ENCODE measurements at regions not wholly inside any gene's neighbourhood (a gene's known extent, or its start where the extent isn't known, plus 50 kb on each side); places are given as distances from the start of the nearest gene placed in this dataset.
A peak's percentile ranks its signal among the peaks of the same experiment; 100 is the strongest.

DNA sequence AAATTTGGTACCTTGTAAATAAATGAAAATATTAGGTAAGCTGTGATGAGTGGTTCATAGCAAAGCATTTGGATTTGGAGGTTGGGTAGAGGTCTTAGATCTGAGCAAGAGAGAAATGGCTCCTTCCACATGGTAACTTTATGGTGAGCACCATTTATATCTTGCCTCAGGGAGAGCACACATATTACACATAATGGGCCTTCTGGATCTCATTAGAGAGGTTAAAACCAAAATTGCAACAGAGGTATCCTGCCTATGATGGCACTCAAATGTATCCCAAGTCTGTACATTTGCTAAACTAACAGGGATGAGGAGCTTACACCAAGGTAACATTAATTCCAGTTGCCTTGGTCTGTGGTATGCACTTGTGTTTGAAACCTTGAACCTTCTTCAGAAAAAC, 87.1 kb upstream of the PUDP start:
- in situ Hi-C loops (cut with HindIII; ENCODE audit: low pct_unique_long_range_greater_than_20kb, low sequenced_read_pairs), result no loop called here
- DNase-seq (ENCODE audit: low read depth in 1 of 2, low spot score in 1 of 2), result no peak
- TF ChIP-seq JUND (IDR thresholded peaks at IDR 0.05; ENCODE audit: low read depth), result no peak

DNA sequence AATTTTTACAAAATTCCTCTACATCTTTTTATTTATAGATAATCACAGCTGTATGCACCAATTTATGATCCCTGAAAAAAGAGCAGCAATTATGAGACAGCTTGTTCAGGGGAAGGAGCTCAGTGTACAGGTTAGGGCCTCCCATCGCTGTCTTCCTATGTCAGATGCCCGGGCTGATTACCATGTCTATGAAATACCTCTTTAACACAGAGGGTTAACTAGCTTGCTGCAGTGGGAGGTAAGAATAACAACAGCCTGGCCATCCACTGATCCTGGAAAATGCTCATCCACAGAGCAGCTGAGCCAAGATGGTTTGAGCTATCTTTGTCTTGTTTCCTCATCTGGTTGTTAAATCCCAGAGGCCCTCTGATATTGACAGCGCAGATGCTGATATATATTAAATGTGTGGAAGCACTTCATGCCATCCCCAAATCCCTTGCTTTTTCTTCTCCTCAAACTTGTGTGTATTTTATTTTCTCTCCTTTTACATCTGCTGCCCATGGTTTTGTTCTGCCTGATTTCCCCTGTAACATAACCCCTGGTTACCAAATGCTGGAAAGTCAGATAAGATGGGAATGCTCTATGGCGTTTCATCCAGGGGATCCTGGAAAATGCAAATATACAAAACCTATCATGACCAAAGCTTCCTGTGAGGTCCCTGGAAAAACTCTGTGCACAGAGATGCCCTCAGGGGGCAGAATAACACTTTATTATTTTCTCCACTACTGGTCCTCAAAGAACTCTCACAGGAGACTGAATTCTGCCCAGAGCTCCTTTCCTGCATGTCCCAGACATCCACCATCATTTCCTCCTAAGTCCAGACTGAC, 85.8 kb upstream of the PUDP start:
- TF ChIP-seq JUND (IDR thresholded peaks at IDR 0.05; ENCODE audit: low read depth), result no peak
- no peak for DNase-seq (ENCODE audit: low read depth in 1 of 2, low spot score in 1 of 2)
- in situ Hi-C loops (cut with HindIII; ENCODE audit: low pct_unique_long_range_greater_than_20kb, low sequenced_read_pairs), result no loop called here

GRCh38 chrX:7228226-7228625, 80.3 kb upstream of the PUDP start:
- TF ChIP-seq JUND (IDR thresholded peaks at IDR 0.05; ENCODE audit: low read depth), result no peak
- DNase-seq (ENCODE audit: low read depth in 1 of 2, low spot score in 1 of 2), result no peak
- in situ Hi-C loops (cut with HindIII; ENCODE audit: low pct_unique_long_range_greater_than_20kb, low sequenced_read_pairs), result no loop called here

DNA sequence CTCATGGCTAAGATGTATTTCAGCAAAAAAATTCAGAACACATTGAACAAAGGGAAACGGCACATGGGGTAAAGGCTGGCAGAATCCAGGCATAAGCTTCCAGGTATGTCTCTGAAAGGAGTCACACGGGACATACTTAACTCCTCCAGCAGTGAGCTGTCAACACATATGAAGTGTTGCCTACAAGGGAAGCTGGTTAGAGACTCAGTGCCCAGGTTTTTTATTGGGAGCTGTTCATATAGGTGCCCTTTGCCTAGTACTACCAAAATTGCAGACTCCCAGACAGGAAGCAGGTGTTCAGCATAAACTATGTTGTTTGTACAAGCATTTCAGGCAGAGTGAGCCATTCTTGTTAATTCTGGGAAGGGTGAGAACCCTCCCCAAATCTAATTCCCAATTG, 77.4 kb upstream of the PUDP start:
- DNase-seq (ENCODE audit: low read depth in 1 of 2, low spot score in 1 of 2), result no peak
- in situ Hi-C loops (cut with HindIII; ENCODE audit: low pct_unique_long_range_greater_than_20kb, low sequenced_read_pairs), result no loop called here
- no peak for TF ChIP-seq JUND (IDR thresholded peaks at IDR 0.05; ENCODE audit: low read depth)

- TF ChIP-seq JUND (IDR thresholded peaks at IDR 0.05; ENCODE audit: low read depth), result no peak
- in situ Hi-C loops (cut with HindIII; ENCODE audit: low pct_unique_long_range_greater_than_20kb, low sequenced_read_pairs), result no loop called here
- DNase-seq (ENCODE audit: low read depth in 1 of 2, low spot score in 1 of 2), result no peak
Observed at GRCh38 chrX:7223271-7223670, 75.3 kb upstream of the PUDP start.

GRCh38 chrX:7220121-7220520, 72.2 kb upstream of the PUDP start:
- no peak for DNase-seq (ENCODE audit: low read depth in 1 of 2, low spot score in 1 of 2)
- in situ Hi-C loops (cut with HindIII; ENCODE audit: low pct_unique_long_range_greater_than_20kb, low sequenced_read_pairs), result no loop called here
- TF ChIP-seq JUND (IDR thresholded peaks at IDR 0.05; ENCODE audit: low read depth), result no peak

DNA sequence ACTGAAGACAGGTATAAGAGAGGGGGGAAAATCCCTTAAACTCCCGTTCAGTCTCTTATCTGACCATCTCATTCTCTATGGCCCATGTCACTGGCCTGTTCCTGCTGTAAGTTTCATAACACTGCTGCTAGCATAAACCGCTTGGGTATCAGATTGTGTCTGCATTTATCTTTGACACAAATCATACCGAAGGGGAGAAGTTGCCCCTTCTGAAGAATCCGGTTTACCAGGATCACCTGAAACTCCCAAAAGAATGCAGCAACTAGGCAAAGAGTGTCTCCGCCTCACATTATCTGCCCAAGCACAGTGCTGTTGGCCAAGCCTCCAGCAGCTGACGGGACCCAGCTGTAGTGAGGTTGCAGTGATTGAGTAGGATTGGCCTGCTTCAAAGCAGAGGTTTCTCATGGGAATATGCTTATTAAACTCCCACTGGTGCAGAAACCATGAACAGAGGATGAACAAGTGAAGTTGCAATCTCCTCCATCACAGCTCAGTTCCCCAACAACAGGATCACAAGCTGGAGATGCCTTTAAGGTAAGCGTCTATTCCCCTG, 71.3 kb upstream of the PUDP start:
- in situ Hi-C loops (cut with HindIII; ENCODE audit: low pct_unique_long_range_greater_than_20kb, low sequenced_read_pairs), result no loop called here
- no peak for TF ChIP-seq JUND (IDR thresholded peaks at IDR 0.05; ENCODE audit: low read depth)
- peak in 1 of 2 experiments; percentile 42 for DNase-seq (ENCODE audit: low read depth in 1 of 2, low spot score in 1 of 2)

DNA sequence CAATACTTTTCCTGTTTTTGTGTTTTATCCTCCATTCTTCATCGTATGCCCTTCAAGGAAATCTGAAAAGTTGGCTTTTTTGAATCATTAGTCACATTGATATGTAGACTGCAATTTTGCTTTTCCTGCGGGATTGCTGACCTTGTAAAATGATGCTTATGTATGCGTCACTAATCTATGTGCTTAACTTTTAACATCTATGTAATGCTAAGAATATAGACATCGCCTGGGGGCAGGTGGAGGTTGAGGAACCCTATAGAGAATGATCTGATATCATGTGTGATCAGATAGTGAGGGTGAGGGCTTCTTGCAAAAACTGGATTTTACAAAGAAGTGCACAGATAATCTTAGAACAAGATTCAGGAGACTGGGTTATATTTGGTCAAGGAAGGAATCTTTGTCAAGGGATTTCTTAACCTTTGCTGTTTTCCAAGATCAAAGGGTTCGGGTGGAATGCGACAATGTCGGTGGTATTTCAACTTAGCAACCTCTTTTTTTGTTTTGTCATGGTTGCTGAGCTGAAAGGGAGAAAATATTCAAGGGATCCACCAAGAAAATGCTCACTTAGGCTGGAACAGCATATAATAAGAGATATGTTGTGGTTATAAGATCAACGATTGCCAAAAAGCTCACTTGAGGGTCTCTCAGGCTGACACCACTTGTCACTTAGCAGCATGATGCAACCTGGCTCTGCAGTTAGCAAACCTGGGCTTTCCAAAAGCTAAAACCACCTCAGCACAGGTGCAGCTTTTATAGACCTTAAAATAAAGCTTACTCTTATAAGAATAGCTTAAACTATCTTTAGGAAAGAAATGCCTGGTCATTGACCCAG, 70.6 kb upstream of the PUDP start:
- no peak for DNase-seq (ENCODE audit: low read depth in 1 of 2, low spot score in 1 of 2)
- in situ Hi-C loops (cut with HindIII; ENCODE audit: low pct_unique_long_range_greater_than_20kb, low sequenced_read_pairs), result no loop called here
- no peak for TF ChIP-seq JUND (IDR thresholded peaks at IDR 0.05; ENCODE audit: low read depth)

GRCh38 chrX:7216981-7217587, 69.1 kb upstream of the PUDP start:
- no peak for TF ChIP-seq JUND (IDR thresholded peaks at IDR 0.05; ENCODE audit: low read depth)
- DNase-seq (ENCODE audit: low read depth in 1 of 2, low spot score in 1 of 2), result peak in 1 of 2 experiments; percentile 41
- in situ Hi-C loops (cut with HindIII; ENCODE audit: low pct_unique_long_range_greater_than_20kb, low sequenced_read_pairs), result no loop called here

DNA sequence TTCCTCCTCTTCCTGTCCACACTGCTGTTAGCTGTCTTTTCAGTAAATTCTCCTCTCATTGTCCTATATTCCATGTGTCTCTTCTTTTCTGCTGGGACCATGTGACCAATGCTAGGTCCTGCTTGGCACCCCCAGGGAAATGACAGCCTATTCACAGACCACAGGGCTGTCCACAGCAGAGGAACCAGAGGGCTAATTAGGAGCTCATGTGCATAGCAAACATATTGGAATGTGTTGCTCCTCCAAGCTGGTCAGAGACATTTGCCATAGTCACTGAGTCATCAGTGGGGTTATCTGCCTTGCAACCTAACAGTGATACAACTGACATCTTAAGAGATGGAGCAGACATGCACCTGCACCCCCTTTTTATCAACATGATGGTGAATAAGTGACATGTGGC, 67.9 kb upstream of the PUDP start:
- in situ Hi-C loops (cut with HindIII; ENCODE audit: low pct_unique_long_range_greater_than_20kb, low sequenced_read_pairs), result no loop called here
- DNase-seq (ENCODE audit: low read depth in 1 of 2, low spot score in 1 of 2), result no peak
- no peak for TF ChIP-seq JUND (IDR thresholded peaks at IDR 0.05; ENCODE audit: low read depth)

GRCh38 chrX:7214251-7214650, 66.3 kb upstream of the PUDP start:
- no peak for DNase-seq (ENCODE audit: low read depth in 1 of 2, low spot score in 1 of 2)
- no peak for TF ChIP-seq JUND (IDR thresholded peaks at IDR 0.05; ENCODE audit: low read depth)
- in situ Hi-C loops (cut with HindIII; ENCODE audit: low pct_unique_long_range_greater_than_20kb, low sequenced_read_pairs), result no loop called here

DNA sequence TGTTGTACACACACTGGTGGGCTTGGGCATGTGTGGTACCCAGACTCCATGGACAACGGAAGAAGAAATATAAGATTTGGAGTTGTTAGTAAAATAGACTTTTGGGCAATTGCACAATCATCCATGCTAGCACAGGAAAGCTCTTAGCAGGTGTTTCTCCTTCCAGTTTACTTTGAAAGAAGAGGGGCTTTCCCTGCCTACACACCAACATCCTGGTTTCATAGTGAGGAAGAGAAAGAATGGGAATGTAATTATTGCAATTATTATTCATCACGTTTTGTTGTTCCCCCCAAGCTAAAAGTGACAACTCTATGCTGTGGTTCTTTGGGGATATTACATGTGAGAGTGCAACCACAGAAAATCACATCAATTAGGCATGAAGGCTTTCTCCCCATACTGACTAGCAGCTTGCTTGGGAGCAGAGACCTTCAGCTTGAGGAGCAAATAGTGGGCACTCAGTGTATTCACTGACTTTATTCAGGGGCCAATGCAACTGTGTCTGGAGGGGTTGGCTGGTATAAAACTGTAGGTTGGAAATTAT, 57.2 kb upstream of the PUDP start:
- no peak for DNase-seq (ENCODE audit: low read depth in 1 of 2, low spot score in 1 of 2)
- in situ Hi-C loops (cut with HindIII; ENCODE audit: low pct_unique_long_range_greater_than_20kb, low sequenced_read_pairs), result no loop called here
- no peak for TF ChIP-seq JUND (IDR thresholded peaks at IDR 0.05; ENCODE audit: low read depth)
